HG02973 (cell line): ENCODE measurements at regions not wholly inside any gene's neighbourhood (a gene's known extent, or its start where the extent isn't known, plus 50 kb on each side); places are given as distances from the start of the nearest gene placed in this dataset.

Experiments used
- ATAC-seq: cut with Tn5 transposase; IDR thresholded peaks from one replicate; pipeline ENCODE4 v1.9.1; 2021; ENCODE audit warnings: moderate library complexity; ENCODE audit not compliant: unreplicated experiment

- no peak for ATAC-seq
Observed at GRCh38 chr13:40460116-40460515, 206.3 kb downstream of the FOXO1 start.

- ATAC-seq, result no peak
Observed at GRCh38 chr13:40464337-40465014, 202.0 kb downstream of the FOXO1 start.

- no peak for ATAC-seq
Observed at GRCh38 chr13:40465015-40465390, 201.4 kb downstream of the FOXO1 start.

- ATAC-seq, result no peak
Observed at GRCh38 chr13:40466272-40466671, 200.2 kb downstream of the FOXO1 start.

- no peak for ATAC-seq
Observed at GRCh38 chr13:40468227-40468838, 198.1 kb downstream of the FOXO1 start.

GRCh38 chr13:40469581-40470310, 196.7 kb downstream of the FOXO1 start:
- no peak for ATAC-seq

- ATAC-seq, result no peak
Observed at GRCh38 chr13:40470660-40471059, 195.8 kb downstream of the FOXO1 start.

GRCh38 chr13:40471076-40471475, 195.4 kb downstream of the FOXO1 start:
- no peak for ATAC-seq

- no peak for ATAC-seq
Observed at GRCh38 chr13:40471911-40472310, 194.5 kb downstream of the FOXO1 start.

- ATAC-seq, result no peak
Observed at GRCh38 chr13:40472427-40473220, 193.8 kb downstream of the FOXO1 start.

GRCh38 chr13:40475617-40476016, 190.8 kb downstream of the FOXO1 start:
- no peak for ATAC-seq

- ATAC-seq, result no peak
Observed at GRCh38 chr13:40476175-40476958, 190.1 kb downstream of the FOXO1 start.

GRCh38 chr13:40477623-40478608, 188.5 kb downstream of the FOXO1 start:
- no peak for ATAC-seq

- no peak for ATAC-seq
Observed at GRCh38 chr13:40478775-40479174, 187.7 kb downstream of the FOXO1 start.

- no peak for ATAC-seq
Observed at GRCh38 chr13:40479196-40479845, 187.1 kb downstream of the FOXO1 start.

- ATAC-seq, result no peak
Observed at GRCh38 chr13:40480012-40480914, 186.2 kb downstream of the FOXO1 start.

- no peak for ATAC-seq
Observed at GRCh38 chr13:40480915-40481516, 185.4 kb downstream of the FOXO1 start.
